HepG2 (cell line): ENCODE measurements at regions not wholly inside any gene's neighbourhood (a gene's known extent, or its start where the extent isn't known, plus 50 kb on each side); places are given as distances from the start of the nearest gene placed in this dataset.

ENCODE experiments used
- ATRX ChIP-seq: sonication (generic); formaldehyde crosslinking; IDR thresholded peaks from 2 replicates; pipeline ENCODE4 v1.4.0; 2020; ENCODE audit warnings: missing genetic modification reagents, borderline replicate concordance
- HNF4A ChIP-seq: sonication (generic); formaldehyde crosslinking; IDR thresholded peaks from 2 replicates; pipeline ENCODE4 v1.4.0; 2020; ENCODE audit warnings: missing genetic modification reagents
- HNRNPUL1 ChIP-seq: fragments of 200-400 bp; formaldehyde crosslinking; IDR thresholded peaks from 2 replicates; pipeline ENCODE4 v1.6.1; 2017; ENCODE audit warnings: low read depth, mild to moderate bottlenecking, low read length, moderate library complexity
- JUN ChIP-seq: sonication (generic); formaldehyde crosslinking; IDR thresholded peaks from 2 replicates; pipeline ENCODE4 v1.4.0; 2020; ENCODE audit warnings: mild to moderate bottlenecking, missing genetic modification reagents
- MAFK ChIP-seq, 2 experiments: IDR thresholded peaks in 1 of 2; conservative IDR thresholded peaks in 1 of 2; 2 replicates each; pipeline ENCODE4 v1.6.1; 2011; ENCODE audit warnings: improper control_type of control experiment in 2 of 2, low read length in 2 of 2
- ZMAT3 ChIP-seq: sonication (generic); formaldehyde crosslinking; conservative IDR thresholded peaks from 2 replicates; pipeline ENCODE4 v1.7.0; 2021; ENCODE audit warnings: missing genetic modification reagents
- ZNF382 ChIP-seq: sonication (generic); formaldehyde crosslinking; IDR thresholded peaks from 2 replicates; pipeline ENCODE4 v1.5.0; 2020; ENCODE audit warnings: missing genetic modification reagents, mild to moderate bottlenecking, borderline replicate concordance
- ZNF816 ChIP-seq: sonication (generic); formaldehyde crosslinking; IDR thresholded peaks from 2 replicates; pipeline ENCODE4 v1.8.0; 2022; ENCODE audit warnings: missing genetic modification reagents, mild to moderate bottlenecking, borderline replicate concordance
- TF ChIP-seq, protein P1 (sequence below): sonication (generic); formaldehyde crosslinking; IDR thresholded peaks from 2 replicates; pipeline ENCODE4 v1.5.1; 2020; ENCODE audit warnings: missing genetic modification reagents, mild to moderate bottlenecking, borderline replicate concordance
- TF ChIP-seq, protein P2 (sequence below): sonication (generic); formaldehyde crosslinking; IDR thresholded peaks from 2 replicates; pipeline ENCODE4 v1.5.0; 2020; ENCODE audit warnings: missing genetic modification reagents
- TF ChIP-seq, protein P3 (sequence below): sonication (generic); formaldehyde crosslinking; IDR thresholded peaks from 2 replicates; pipeline ENCODE4 v1.5.0; 2020; ENCODE audit warnings: mild to moderate bottlenecking, missing genetic modification reagents, moderate library complexity
- TF ChIP-seq, protein P4 (sequence below), 2 experiments: sonication (generic) in 1 of 2; formaldehyde crosslinking in 1 of 2; IDR thresholded peaks; 2 replicates each; pipeline versions ENCODE4 v1.5.1 to v1.6.1; 2011 to 2020; ENCODE audit warnings: borderline replicate concordance in 1 of 2, low read depth in 1 of 2, low read length in 1 of 2, mild to moderate bottlenecking in 1 of 2, missing genetic modification reagents in 1 of 2, moderate library complexity in 1 of 2
- TF ChIP-seq, protein P5 (sequence below): sonication (generic); formaldehyde crosslinking; IDR thresholded peaks from 2 replicates; pipeline ENCODE4 v1.4.0; 2020; ENCODE audit warnings: missing genetic modification reagents

DNA sequence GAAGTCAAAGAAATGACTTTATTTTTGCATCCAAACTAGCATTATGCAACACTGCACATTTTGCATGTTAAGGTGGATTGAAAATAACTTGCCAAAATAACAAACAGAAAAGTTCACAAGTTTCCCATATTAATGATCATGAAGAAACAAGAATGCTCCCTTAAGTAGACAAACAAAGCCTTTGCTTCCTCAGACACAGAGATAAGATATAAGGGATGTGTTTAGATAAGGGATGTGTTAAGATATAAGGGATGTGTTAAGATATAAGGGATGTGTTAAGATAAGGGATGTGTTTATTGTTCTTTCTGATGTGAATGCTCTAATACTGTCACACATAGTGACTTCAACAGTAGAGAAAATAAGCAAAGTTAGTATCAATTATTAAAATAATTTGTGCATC, 174.8 kb downstream of the GABRG2 start:
- TF ChIP-seq, protein P1, sequence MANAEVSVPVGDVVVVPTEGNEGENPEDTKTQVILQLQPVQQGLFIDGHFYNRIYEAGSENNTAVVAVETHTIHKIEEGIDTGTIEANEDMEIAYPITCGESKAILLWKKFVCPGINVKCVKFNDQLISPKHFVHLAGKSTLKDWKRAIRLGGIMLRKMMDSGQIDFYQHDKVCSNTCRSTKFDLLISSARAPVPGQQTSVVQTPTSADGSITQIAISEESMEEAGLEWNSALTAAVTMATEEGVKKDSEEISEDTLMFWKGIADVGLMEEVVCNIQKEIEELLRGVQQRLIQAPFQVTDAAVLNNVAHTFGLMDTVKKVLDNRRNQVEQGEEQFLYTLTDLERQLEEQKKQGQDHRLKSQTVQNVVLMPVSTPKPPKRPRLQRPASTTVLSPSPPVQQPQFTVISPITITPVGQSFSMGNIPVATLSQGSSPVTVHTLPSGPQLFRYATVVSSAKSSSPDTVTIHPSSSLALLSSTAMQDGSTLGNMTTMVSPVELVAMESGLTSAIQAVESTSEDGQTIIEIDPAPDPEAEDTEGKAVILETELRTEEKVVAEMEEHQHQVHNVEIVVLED (CRISPR knock-in tag): no peak
- TF ChIP-seq ATRX (CRISPR knock-in tag): no peak
- TF ChIP-seq HNF4A (CRISPR knock-in tag): no peak
- TF ChIP-seq MAFK (conservative IDR thresholded peaks at IDR 0.05 in 1 of 2, IDR thresholded peaks at IDR 0.05 in 1 of 2; ENCODE audit: low read length in 2 of 2): no peak
- no peak for TF ChIP-seq ZMAT3 (CRISPR knock-in tag)
- TF ChIP-seq HNRNPUL1: no peak
- TF ChIP-seq, protein P2, sequence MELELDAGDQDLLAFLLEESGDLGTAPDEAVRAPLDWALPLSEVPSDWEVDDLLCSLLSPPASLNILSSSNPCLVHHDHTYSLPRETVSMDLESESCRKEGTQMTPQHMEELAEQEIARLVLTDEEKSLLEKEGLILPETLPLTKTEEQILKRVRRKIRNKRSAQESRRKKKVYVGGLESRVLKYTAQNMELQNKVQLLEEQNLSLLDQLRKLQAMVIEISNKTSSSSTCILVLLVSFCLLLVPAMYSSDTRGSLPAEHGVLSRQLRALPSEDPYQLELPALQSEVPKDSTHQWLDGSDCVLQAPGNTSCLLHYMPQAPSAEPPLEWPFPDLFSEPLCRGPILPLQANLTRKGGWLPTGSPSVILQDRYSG (CRISPR knock-in tag): no peak
- TF ChIP-seq, protein P3, sequence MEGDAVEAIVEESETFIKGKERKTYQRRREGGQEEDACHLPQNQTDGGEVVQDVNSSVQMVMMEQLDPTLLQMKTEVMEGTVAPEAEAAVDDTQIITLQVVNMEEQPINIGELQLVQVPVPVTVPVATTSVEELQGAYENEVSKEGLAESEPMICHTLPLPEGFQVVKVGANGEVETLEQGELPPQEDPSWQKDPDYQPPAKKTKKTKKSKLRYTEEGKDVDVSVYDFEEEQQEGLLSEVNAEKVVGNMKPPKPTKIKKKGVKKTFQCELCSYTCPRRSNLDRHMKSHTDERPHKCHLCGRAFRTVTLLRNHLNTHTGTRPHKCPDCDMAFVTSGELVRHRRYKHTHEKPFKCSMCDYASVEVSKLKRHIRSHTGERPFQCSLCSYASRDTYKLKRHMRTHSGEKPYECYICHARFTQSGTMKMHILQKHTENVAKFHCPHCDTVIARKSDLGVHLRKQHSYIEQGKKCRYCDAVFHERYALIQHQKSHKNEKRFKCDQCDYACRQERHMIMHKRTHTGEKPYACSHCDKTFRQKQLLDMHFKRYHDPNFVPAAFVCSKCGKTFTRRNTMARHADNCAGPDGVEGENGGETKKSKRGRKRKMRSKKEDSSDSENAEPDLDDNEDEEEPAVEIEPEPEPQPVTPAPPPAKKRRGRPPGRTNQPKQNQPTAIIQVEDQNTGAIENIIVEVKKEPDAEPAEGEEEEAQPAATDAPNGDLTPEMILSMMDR (CRISPR knock-in tag): no peak
- TF ChIP-seq, protein P4, sequence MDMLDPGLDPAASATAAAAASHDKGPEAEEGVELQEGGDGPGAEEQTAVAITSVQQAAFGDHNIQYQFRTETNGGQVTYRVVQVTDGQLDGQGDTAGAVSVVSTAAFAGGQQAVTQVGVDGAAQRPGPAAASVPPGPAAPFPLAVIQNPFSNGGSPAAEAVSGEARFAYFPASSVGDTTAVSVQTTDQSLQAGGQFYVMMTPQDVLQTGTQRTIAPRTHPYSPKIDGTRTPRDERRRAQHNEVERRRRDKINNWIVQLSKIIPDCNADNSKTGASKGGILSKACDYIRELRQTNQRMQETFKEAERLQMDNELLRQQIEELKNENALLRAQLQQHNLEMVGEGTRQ (IDR thresholded peaks at IDR 0.05; ENCODE audit: low read depth, low read length): no peak
- TF ChIP-seq, protein P4 (CRISPR knock-in tag; IDR thresholded peaks at IDR 0.05; ENCODE audit: borderline replicate concordance): no peak
- no peak for TF ChIP-seq JUN (CRISPR knock-in tag)
- TF ChIP-seq ZNF382: no peak
- TF ChIP-seq, protein P5, sequence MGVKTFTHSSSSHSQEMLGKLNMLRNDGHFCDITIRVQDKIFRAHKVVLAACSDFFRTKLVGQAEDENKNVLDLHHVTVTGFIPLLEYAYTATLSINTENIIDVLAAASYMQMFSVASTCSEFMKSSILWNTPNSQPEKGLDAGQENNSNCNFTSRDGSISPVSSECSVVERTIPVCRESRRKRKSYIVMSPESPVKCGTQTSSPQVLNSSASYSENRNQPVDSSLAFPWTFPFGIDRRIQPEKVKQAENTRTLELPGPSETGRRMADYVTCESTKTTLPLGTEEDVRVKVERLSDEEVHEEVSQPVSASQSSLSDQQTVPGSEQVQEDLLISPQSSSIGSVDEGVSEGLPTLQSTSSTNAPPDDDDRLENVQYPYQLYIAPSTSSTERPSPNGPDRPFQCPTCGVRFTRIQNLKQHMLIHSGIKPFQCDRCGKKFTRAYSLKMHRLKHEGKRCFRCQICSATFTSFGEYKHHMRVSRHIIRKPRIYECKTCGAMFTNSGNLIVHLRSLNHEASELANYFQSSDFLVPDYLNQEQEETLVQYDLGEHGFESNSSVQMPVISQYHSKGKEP: no peak
- no peak for TF ChIP-seq ZNF816 (CRISPR knock-in tag)
